ENCODE measurements at regions not wholly inside any gene's neighbourhood (a gene's known extent, or its start where the extent isn't known, plus 50 kb on each side); places are given as distances from the start of the nearest gene placed in this dataset.

DNA sequence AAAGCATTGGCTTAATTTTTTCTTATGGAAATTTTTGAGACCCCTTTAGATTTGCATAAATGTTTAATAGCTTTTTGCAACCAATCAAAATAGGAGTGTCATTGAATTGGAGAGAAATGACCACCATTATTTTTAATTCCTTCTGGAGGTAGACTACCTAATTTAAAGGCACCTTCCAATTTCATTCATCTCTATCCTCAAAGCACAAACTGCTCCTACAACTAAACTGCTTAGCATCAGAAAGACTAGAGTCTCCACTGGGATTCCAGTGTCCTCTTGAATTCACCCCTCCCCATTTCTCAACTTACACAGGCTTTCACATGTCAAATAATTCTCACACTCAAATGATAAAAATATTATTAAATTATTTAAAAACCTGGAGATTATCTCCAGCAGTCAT is 168.4 kb downstream of the RPS29 start:
- no peaks in the 10 kb centered on the region for H4K20me1 ChIP-seq (ENCODE audit: insufficient read depth)
- no peak overlapping the region for H3K4me3 ChIP-seq (ENCODE audit: low read depth in 2 of 2, low read length in 1 of 2)
- no peak for DNase-seq
- H3K4me2 ChIP-seq = no peak overlapping the region
- no peaks in the 10 kb centered on the region for H3K36me3 ChIP-seq (replicated peaks in 1 of 2; ENCODE audit: control insufficient read depth in 1 of 2, insufficient read depth in 2 of 2, low read length in 1 of 2)
- H2AFZ ChIP-seq (ENCODE audit: low read depth) = no peak overlapping the region
- no peaks in the 10 kb centered on the region for H3K9me3 ChIP-seq
- TF ChIP-seq, protein P1, sequence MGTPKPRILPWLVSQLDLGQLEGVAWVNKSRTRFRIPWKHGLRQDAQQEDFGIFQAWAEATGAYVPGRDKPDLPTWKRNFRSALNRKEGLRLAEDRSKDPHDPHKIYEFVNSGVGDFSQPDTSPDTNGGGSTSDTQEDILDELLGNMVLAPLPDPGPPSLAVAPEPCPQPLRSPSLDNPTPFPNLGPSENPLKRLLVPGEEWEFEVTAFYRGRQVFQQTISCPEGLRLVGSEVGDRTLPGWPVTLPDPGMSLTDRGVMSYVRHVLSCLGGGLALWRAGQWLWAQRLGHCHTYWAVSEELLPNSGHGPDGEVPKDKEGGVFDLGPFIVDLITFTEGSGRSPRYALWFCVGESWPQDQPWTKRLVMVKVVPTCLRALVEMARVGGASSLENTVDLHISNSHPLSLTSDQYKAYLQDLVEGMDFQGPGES (IDR thresholded peaks at IDR 0.05; ENCODE audit: low read depth, low read length) = no peak
- TF ChIP-seq TCF12 (IDR thresholded peaks at IDR 0.05) (no peak), NFIC (IDR thresholded peaks at IDR 0.05; ENCODE audit: borderline replicate concordance) (no peak)
- TF ChIP-seq, protein P2, sequence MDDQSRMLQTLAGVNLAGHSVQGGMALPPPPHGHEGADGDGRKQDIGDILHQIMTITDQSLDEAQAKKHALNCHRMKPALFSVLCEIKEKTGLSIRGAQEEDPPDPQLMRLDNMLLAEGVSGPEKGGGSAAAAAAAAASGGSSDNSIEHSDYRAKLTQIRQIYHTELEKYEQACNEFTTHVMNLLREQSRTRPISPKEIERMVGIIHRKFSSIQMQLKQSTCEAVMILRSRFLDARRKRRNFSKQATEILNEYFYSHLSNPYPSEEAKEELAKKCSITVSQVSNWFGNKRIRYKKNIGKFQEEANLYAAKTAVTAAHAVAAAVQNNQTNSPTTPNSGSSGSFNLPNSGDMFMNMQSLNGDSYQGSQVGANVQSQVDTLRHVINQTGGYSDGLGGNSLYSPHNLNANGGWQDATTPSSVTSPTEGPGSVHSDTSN (IDR thresholded peaks at IDR 0.05) = no peak
- no peaks in the 10 kb centered on the region for H3F3A ChIP-seq (replicated peaks; ENCODE audit: insufficient read depth)
- POLR2A ChIA-PET = no interaction called here
- H3K9ac ChIP-seq = no peak overlapping the region
- H3K27ac ChIP-seq (ENCODE audit: low read depth in 2 of 2, low read length in 1 of 2) = no peak overlapping the region
- CTCF ChIA-PET = no interaction called here
- H3K4me1 ChIP-seq (ENCODE audit: control insufficient read depth in 1 of 2, insufficient read depth in 2 of 2, low read depth in 1 of 2, low read length in 1 of 2) = no peaks in the 10 kb centered on the region
- H3K9me2 ChIP-seq = no peaks in the 10 kb centered on the region
- H3K79me2 ChIP-seq (ENCODE audit: insufficient read depth) = no peaks in the 10 kb centered on the region
- H3K27me3 ChIP-seq (ENCODE audit: insufficient read depth) = no peaks in the 10 kb centered on the region

DNA sequence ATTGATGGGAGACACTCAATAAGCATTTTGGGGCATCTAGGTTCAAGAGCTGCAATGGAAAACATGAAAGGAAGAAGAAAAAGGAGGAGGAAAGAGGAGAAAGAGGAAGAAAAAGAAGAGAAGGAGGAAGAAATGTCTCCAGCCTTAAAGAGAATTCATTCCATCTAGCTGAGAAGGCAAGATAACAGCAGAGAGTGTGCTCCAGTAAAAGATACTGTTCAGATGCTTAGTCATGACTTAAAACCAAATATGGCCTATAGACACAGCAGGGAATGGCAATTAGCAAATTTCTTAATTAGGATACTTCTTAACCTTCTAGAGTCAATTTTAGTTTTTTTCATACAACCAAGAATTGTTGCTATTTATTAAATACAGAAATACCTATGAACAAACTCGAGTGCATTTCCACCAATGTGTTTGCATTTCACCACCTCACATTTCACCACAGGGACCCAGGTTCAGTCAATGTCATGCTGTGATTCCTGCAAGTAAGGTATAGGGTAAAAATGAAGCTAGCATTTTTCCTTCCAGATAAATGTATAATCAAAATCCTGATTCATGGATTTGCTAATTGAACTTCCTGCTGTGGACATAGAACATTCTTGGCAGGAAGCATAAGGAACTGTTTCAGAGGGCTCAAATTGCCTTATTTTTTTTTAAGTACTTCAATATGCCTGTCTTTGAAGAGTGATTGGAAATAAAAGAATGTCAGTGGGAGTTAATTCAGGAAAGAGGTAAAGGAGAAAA is 177.8 kb downstream of the RPS29 start:
- H3F3A ChIP-seq (replicated peaks; ENCODE audit: insufficient read depth) = peaks cover 6% of the 10 kb centered on the region
- no peaks in the 10 kb centered on the region for H3K36me3 ChIP-seq (replicated peaks in 1 of 2; ENCODE audit: control insufficient read depth in 1 of 2, insufficient read depth in 2 of 2, low read length in 1 of 2)
- H3K9me2 ChIP-seq = no peaks in the 10 kb centered on the region; the same call in 1 of the 2 replicates
- H4K20me1 ChIP-seq (ENCODE audit: insufficient read depth) = no peaks in the 10 kb centered on the region
- H2AFZ ChIP-seq (ENCODE audit: low read depth) = no peak overlapping the region
- no peak for TF ChIP-seq YY1 (IDR thresholded peaks at IDR 0.05; ENCODE audit: low read depth)
- no peak for TF ChIP-seq TCF12 (IDR thresholded peaks at IDR 0.05)
- TF ChIP-seq RAD21 (IDR thresholded peaks at IDR 0.05; ENCODE audit: low read length) = no peak
- no peak for TF ChIP-seq NRF1 (IDR thresholded peaks at IDR 0.05; ENCODE audit: low read depth, low read length)
- TF ChIP-seq, protein P3, sequence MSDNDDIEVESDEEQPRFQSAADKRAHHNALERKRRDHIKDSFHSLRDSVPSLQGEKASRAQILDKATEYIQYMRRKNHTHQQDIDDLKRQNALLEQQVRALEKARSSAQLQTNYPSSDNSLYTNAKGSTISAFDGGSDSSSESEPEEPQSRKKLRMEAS (IDR thresholded peaks at IDR 0.05; ENCODE audit: low read depth) = no peak
- TF ChIP-seq FOXM1 (IDR thresholded peaks at IDR 0.05; ENCODE audit: low read depth) = no peak
- TF ChIP-seq CHD2 (IDR thresholded peaks at IDR 0.05; ENCODE audit: low read length, partially characterized antibody) = no peak
- no peak for TF ChIP-seq FOXJ3 (CRISPR knock-in tag; IDR thresholded peaks at IDR 0.05)
- TF ChIP-seq ELF1 (IDR thresholded peaks at IDR 0.05) = no peak
- TF ChIP-seq, protein P4, sequence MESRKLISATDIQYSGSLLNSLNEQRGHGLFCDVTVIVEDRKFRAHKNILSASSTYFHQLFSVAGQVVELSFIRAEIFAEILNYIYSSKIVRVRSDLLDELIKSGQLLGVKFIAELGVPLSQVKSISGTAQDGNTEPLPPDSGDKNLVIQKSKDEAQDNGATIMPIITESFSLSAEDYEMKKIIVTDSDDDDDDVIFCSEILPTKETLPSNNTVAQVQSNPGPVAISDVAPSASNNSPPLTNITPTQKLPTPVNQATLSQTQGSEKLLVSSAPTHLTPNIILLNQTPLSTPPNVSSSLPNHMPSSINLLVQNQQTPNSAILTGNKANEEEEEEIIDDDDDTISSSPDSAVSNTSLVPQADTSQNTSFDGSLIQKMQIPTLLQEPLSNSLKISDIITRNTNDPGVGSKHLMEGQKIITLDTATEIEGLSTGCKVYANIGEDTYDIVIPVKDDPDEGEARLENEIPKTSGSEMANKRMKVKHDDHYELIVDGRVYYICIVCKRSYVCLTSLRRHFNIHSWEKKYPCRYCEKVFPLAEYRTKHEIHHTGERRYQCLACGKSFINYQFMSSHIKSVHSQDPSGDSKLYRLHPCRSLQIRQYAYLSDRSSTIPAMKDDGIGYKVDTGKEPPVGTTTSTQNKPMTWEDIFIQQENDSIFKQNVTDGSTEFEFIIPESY (IDR thresholded peaks at IDR 0.05; ENCODE audit: borderline replicate concordance, low read depth) = no peak
- TF ChIP-seq, protein P5, sequence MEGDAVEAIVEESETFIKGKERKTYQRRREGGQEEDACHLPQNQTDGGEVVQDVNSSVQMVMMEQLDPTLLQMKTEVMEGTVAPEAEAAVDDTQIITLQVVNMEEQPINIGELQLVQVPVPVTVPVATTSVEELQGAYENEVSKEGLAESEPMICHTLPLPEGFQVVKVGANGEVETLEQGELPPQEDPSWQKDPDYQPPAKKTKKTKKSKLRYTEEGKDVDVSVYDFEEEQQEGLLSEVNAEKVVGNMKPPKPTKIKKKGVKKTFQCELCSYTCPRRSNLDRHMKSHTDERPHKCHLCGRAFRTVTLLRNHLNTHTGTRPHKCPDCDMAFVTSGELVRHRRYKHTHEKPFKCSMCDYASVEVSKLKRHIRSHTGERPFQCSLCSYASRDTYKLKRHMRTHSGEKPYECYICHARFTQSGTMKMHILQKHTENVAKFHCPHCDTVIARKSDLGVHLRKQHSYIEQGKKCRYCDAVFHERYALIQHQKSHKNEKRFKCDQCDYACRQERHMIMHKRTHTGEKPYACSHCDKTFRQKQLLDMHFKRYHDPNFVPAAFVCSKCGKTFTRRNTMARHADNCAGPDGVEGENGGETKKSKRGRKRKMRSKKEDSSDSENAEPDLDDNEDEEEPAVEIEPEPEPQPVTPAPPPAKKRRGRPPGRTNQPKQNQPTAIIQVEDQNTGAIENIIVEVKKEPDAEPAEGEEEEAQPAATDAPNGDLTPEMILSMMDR (IDR thresholded peaks at IDR 0.05) = no peak
- no peak for TF ChIP-seq FOSL2 (IDR thresholded peaks at IDR 0.05; ENCODE audit: borderline replicate concordance, low read depth)
- no peak for TF ChIP-seq SIN3A (IDR thresholded peaks at IDR 0.05; ENCODE audit: borderline replicate concordance, low read depth, low read length)
- 0% methylated on average over 1 of the region's 1 CpG for WGBS (ENCODE audit: low lambda C conversion rate)
- DNase-seq = no peak
- H3K27me3 ChIP-seq (ENCODE audit: insufficient read depth) = no peaks in the 10 kb centered on the region
- no peaks in the 10 kb centered on the region for H3K9me3 ChIP-seq
- H3K4me1 ChIP-seq (ENCODE audit: control insufficient read depth in 1 of 2, insufficient read depth in 2 of 2, low read depth in 1 of 2, low read length in 1 of 2) = no peaks in the 10 kb centered on the region
- no peak overlapping the region for H3K4me2 ChIP-seq
- H3K9ac ChIP-seq = no peak overlapping the region
- no peaks in the 10 kb centered on the region for H3K79me2 ChIP-seq (ENCODE audit: insufficient read depth)
- no peak overlapping the region for H3K27ac ChIP-seq (ENCODE audit: low read depth in 2 of 2, low read length in 1 of 2)
- no peak overlapping the region for H3K4me3 ChIP-seq (ENCODE audit: low read depth in 2 of 2, low read length in 1 of 2)
- POLR2A ChIA-PET = no interaction called here
- CTCF ChIA-PET = interaction anchor here (1.2 kb wide), 1 partner anchor 179 kb away, joined by 3 read pairs; no protein-coding TSS in a partner anchor

Data from SK-N-SH (cell line).